GM19035 (cell line): ENCODE measurements at regions not wholly inside any gene's neighbourhood (a gene's known extent, or its start where the extent isn't known, plus 50 kb on each side); places are given as distances from the start of the nearest gene placed in this dataset.
"Not testable (repeated sequence)": the region's sequence is repeated elsewhere in the genome, so short reads cannot be mapped to it uniquely, and the experiment has no call there.

ENCODE experiments used
- ATAC-seq: cut with Tn5 transposase; IDR thresholded peaks from one replicate; pipeline ENCODE4 v1.9.1; 2021; ENCODE audit not compliant: unreplicated experiment

DNA sequence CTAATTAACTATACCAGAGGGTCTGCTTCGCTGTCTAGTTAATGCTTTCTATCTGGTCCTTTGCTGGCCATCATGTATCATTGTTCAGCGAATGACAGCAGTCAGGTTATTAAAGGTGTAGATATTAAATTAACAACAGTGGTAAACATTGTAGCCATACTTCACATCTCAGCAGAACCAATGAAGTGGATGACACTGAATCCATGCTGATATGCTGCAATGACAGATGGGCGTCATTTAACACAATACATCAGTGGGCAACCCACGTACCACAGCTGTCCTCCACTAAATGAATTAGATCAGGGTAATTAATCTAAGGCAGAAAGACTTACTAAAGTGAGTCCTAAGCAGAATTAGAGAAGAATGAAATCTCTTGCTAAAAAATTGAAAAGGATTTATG lies 767.2 kb downstream of the NXPH1 start:
- ATAC-seq, result no peak

DNA sequence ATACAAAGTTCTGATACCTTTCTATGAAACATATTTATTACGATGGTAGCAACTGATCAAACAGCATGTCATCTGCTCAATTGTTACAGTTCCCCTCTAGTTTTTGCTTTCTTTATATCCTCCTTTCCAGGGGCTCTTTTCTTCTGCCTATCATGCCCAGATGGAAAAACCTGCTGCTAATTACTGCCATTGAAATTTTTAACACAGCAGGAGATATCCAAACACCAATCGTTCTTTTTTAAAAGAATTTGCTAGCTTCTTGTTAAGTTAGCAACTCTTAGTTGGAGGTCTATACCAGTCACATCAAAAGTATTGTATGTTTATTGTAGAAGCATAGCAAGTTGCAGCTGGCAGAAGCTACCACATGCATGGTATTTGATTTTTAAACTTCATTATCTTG lies 768.5 kb downstream of the NXPH1 start:
- no peak for ATAC-seq

DNA sequence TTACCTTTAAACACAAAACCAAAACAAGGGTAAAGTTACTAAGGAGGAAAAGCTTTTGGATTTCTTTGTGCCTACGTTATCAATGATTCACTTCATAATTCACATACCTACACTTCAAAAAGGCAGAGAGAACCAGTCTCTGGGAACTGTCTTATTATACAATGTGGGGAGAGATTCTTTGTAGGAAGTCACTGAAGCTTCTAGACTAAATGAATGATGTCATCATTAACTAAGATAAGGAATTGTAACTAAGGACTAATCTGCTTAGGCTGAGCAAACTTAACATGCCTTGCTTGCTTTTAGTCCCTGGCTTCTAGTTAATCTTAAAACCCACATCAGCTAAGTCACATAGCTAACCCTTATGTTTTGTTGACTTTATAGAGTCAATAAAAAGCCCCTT lies 771.2 kb downstream of the NXPH1 start:
- ATAC-seq, result no peak

DNA sequence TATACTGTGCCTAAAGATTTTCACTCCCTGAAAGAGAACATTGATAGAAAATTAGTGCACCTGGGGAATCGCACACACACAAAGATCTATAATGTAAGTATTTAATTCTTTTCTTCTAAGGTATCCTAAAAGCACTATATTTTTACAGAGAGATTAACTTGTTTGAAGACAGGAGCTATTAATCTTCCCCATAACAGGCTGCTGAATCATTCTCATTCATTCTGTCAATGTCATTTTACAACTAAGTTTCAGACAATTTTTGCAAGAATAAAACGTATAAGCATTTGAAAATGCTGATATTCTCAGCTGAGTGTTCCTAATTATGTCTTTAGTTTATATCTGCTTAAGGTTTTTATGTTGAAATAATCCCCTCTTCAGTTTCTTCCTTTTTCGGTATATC lies 776.7 kb downstream of the NXPH1 start:
- no peak for ATAC-seq

DNA sequence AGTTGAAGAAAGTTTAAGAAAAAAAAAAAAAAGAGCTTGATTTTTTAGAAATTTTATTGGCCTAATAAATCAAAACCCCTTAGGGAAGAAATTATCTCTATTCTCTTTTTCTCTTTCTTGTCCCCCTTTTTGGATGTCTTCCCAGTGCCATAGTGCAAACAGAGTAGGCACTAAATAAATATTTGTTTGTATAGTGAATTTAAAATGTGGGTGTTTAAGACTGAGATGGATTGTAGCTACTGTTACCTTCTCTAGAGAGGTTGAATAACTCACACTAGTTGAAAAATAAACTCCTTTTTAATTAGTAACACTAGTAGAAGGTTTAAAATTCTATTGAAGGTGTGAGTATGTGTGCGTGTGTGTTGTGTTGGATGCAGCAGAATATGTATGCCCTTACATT lies 783.8 kb downstream of the NXPH1 start:
- no peak for ATAC-seq

DNA sequence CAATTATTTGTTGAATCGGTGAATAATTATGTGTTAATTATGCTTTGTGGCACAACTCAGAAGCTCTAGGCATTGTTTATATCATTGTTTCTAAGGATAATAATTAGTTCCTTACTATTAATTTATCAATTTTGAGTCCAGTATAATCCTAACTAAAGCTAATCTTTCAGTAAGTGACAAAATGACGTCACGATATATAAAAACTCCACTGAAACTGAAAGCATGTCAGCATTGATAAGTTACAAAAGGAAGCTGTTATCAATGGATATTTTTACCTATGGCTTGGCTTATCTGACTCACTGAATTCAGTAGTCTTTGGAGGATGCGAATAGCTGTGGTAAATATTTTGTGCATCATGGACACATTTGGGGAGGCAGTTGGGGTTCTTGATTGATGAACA lies 793.1 kb downstream of the NXPH1 start:
- ATAC-seq, result no peak

DNA sequence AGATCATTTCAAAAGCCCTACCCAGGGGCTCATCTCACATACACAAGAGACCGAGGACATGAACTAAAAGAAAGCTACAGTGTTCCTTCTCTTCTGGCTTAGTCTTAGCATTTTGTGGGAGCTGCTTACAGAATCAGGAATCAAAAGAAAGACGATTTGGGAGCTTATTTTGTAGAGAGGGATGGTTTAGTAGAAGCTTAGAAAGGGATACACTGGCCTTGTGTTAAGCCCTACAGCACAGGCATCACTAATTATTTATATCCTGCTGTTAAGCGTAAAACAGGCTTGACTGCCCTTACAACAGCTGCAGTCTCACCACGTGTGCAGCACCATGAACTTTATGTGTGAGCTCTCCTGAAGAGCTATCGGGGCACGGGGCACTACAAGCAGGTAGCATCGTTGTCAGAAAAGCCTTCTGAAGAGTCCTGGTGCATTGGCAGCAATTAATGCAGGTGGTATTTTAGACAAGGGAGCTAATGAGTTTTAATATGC lies 798.3 kb downstream of the NXPH1 start:
- ATAC-seq, result no peak

DNA sequence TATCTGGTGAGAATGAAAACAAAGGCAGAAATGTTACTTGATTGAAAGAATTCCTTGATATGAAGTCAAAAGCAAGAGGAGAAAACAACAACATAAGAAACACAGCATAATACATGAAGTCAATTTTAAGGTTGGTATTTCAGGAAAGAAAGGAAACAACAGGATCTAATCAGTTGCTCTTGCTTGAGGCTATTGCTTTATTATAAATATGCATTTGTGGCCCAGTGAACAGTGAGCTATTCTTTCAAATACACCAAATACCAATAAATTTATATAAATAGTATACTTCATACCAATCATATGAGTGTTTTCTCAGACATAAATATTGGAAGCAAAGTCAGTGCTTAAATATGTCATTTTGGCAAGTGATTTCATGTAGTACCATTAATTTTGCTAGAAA lies 806.6 kb downstream of the NXPH1 start:
- no peak for ATAC-seq

DNA sequence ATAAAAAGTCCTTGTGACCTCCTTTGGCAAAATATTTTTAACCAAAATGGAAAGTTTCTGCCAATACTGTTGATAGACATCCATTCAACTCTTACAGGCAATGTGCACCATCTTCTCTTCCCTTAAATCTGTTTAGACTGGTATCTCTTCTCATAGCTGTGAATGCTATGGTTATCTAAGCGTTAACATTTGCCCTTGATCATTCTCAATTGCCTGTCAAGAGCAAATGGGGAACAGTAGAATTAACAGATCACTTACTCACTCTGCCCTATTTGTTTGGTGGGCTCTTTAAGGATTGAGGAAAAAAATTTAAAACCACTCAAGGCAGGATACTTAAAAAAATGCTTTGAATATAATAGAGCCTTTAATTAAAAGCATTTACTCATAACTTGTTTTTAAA lies 808.4 kb downstream of the NXPH1 start:
- ATAC-seq, result no peak

DNA sequence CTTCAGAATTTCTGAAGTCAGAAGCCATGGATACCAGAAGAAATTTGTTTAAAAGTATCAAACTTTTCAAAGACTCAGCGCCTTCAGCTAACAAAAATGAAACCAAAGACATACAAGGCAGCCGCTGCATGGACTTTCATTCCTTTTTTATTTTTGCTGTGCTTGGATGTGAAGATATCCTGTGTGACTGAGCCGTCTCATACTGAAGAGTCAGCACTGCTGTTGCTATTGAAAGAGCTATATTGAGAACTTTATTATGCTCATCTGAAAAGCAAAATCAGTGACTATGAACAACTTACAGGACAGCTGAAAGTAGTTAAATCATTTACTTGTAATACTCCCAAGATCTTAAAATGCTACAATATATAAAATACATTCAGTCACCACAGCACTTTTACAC lies 809.2 kb downstream of the NXPH1 start:
- no peak for ATAC-seq

DNA sequence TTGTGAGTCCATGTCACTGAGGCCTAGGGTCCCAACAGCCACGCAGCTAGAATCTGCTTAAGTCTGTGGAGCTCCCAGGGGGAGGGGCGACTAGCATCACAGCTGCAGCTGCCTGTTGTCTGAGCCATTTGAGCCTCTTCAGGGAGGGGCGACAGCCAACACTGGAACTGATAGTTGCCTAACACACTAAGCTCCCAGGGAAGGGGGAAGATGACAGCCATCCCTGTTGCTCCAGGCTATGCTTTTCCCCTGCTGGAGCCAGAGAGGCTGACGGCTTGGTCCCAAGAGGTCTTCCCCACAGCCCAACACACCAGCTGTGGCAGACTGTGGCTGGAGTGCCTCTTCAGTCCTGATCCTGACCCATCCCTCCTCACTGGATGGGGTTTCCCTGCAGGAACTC lies 817.5 kb downstream of the NXPH1 start:
- no peak for ATAC-seq

DNA sequence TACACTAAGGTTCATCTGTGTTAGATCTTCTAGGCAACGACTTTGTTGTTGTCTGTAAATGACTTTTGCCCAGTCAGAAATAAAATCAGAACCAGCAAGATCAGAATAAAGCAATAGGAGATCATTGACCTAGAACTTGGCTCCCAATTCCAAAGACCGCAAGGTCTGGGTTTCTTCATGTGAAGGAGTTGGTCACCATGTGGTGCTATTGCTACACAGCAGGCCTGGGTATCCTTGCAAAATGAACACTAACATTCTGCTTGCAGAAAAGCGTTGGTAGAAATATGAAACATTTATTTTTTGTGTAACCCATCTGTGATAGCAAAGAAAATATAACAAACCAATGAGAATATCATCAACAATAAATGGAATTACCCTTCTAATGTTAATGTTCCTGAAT lies 831.0 kb downstream of the NXPH1 start:
- ATAC-seq, result no peak

DNA sequence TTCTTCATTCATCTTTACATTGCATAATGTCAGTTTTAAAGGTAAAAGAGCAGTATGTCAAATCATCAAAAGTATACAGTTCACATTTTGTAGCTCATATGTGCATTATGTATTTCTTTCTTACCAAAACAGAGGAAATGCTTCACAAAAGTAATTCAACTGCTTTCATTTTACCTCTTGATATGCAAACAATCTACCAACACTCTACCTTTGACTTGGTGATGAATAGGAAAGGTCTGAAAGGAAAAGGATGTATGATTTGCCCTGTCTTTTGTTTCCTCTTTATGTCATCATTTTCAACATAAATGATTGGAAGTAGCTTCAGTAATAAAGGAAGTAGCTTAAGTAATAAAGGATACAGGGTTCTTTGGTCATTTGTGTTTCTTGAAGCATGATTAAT lies 846.7 kb downstream of the NXPH1 start:
- no peak for ATAC-seq

DNA sequence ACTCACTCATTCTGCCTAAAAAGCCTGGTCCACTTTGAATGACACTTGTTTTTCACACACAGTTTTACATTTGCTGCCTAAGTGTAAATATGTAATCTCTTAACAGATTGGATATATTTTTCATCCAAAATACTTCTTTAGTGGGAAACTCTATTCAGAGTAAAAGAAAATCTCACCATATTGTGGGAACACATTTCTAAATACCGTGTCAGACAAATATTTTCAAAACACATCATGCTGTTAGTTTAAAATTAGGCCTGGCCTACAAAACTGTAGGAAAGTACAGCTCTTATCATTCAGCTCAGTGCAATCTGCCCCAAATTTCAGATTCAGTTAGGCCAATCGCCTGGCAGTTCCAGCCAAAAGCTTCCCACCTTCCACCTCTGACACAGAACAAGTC lies 849.8 kb downstream of the NXPH1 start:
- ATAC-seq, result no peak

DNA sequence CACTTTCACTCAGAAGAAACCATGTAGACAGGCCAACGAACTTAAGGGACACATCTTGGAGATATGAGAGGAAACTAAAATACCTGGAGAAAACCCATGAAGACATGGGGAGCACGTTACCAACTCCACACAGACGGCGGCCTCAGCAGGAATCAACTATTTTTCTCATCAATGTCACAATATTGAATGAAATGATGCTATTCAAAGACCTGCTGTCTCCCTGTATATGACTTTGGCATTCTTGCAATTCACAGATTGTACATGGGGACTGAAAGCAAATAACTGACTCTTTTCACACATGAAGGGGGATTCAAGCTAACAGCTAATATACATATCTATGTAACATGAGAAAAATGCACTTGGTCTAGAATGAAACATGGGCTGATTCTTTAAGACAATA lies 869.0 kb downstream of the NXPH1 start:
- ATAC-seq, result no peak

DNA sequence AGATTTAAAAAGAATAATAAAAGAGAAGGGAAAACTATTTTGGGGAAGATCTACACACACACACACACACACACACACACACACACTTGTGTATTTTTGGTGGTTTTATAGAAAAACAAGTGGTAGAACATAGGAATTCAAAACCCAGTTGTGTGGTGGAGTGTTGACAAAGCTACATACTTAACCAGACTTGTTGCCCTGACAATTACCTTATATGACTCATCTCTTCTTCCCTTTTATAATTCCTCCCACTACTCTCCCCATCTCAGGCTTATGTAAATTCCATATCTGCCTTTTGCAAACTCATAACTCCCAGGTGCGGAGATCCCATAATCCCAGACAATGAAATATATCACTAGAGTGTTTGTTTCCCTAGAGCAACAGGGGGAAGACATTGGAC lies 873.7 kb downstream of the NXPH1 start:
- ATAC-seq, result no peak

DNA sequence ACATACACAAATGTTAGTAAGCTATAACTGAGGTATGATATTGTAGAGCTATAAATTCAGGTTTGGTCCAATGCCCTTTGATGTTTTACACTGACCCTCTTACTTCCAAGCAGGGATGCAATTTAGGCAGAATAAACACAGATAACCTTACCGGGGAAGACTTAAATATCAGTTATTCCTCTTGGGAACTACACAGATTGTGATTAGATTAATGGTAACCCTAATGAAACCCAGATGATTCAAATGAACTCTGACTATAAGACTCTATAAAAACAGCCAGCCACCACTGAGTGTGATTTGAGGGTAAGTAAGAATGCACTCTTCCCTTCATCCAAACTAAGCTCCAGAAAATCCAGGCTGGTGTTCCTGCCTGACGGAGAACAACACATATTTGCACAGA lies 891.1 kb downstream of the NXPH1 start:
- no peak for ATAC-seq

DNA sequence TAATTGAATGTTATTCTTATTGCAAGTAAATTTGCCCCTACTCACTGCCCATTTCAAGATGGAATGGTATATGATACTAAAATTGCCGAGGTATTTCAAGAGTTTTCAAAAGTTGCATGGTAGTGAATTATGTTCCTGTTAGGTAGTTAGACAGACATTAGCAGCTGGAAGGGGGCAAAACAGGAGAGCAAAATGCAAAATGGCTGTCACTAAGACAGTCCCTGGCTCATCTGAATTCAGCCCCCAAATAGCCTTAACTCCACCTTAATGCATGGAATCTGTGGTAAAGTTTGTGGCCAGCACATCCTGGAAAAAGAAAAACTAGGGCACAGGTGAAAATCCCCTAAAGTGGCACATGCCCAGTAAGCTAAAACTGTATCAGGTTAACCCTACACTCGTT lies 894.9 kb downstream of the NXPH1 start:
- no peak for ATAC-seq

DNA sequence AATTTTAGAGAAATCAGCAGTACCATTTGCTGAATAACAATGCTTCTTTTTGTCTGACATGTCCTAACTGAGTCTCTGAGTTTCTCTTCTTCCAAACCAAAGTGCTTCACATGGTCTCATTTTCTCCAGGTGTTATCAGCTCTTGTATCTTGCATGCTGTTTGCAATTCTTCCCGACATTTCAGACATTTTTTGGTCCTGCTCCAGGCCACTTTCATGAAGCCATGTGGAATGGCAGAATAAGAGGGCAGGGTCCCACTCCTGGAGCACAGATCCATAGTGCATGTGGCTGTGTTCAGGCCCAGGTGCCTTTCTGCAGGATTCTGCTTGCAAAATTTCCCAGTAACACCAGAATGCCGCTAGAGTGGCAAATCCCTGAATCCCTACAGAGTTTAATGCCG lies 916.2 kb downstream of the NXPH1 start:
- ATAC-seq, result no peak

DNA sequence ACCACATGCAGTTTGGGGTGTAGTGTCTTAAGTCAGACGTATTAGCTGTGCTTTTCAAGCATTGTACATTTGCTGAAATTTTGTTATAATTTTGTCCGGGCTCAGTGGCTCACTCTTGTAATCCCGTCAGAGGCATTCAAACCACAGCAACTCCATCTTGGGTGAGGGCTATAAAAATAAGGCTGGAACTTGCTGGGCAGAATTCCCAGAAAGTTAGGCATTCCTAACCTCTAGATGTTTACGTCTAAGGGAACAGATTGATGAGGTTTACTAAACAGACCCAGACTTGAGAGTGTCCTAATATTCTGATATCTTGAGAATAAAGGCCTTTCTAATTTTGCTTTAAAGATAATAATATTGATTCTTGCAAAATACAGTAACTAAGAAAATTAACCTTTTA lies 957.8 kb downstream of the NXPH1 start:
- no peak for ATAC-seq

DNA sequence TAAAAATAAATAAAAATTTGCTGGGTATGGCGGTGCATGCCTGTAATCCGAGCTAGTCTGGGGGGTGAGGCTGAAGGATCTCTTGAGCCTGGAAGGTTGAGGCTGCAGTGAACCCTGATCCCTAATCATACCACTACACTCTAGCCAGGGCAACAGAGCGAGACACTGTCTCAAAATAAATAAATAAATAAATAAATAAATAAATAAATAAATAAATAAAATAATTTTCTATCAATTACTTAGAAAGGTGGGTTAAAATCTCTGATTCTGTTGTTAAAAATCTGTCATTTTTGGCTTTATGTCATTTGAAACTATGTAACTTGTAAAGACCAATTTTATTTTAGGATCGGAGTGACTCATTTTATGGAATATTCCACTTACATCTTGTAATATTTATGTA lies 958.6 kb downstream of the NXPH1 start:
- ATAC-seq, result no peak

DNA sequence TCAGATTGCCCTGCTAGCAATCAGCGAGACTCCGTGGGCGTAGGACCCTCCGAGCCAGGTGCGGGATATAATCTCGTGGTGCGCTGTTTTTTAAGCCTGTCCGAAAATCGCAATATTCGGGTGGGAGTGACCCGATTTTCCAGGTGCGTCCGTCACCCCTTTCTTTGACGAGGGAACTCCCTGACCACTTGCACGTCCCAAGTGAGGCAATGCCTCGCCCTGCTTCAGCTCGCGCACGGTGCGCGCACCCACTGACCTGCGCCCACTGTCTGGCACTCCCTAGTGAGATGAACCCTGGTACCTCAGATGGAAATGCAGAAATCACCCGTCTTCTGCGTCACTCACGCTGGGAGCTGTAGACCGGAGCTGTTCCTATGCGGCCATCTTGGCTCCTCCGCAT lies 971.0 kb downstream of the NXPH1 start:
- ATAC-seq, result not testable (repeated sequence)

DNA sequence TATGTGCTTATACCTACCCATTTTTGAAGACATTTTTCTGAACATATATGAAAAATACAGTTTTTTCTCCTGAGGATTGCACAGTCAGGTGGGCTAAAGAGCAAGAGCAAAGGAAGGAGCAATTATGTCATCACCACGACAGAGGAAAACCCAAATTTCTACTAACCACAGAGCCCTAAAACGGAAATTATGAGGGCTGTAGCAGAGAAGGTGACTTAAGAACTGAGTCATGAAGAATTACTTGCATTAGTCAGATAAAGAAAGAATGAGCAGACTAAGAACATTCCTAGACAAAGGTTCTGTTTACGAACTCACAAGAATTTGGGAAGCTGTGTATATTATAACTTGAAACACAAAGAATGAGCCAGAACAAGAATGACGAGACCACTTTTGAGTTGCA lies 974.4 kb downstream of the NXPH1 start:
- no peak for ATAC-seq

DNA sequence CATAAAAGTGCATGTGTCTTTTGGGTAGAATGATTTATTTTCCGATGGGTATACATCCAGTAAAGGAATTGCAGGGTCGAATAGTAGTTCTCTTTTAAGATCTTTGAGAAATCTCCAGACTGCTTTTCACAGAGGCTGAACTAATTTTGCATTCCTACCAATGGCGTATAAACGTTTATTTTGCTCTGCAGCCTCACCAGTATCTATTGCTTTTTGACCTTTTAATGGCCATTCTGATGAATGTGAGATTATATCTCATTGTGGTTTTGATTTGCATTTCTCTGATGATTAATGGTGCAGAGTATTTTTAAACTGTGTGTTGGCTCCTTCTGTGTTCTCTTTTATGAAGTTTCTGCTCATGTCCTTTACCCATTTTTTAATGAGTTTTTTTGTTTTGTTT lies 1020.1 kb downstream of the NXPH1 start:
- no peak for ATAC-seq
